Skeletal muscle satellite cell (primary cell): ENCODE measurements at regions not wholly inside any gene's neighbourhood (a gene's known extent, or its start where the extent isn't known, plus 50 kb on each side); places are given as distances from the start of the nearest gene placed in this dataset.
A peak's percentile ranks its signal among the peaks of the same experiment; 100 is the strongest.

Source experiments
- H3K27me3 ChIP-seq: 2 replicates; pipeline ENCODE4 v1.7.0; 2013; ENCODE audit warnings: low read length; ENCODE audit not compliant: control insufficient read depth, insufficient read depth
- H3K36me3 ChIP-seq: 2 replicates; pipeline ENCODE4 v1.7.0; 2013; ENCODE audit warnings: mild to moderate bottlenecking, control low read depth, low read length; ENCODE audit not compliant: insufficient read depth
- H3K4me1 ChIP-seq: 2 replicates; pipeline ENCODE4 v1.7.0; 2013; ENCODE audit warnings: low read length; ENCODE audit not compliant: control insufficient read depth, insufficient read depth
- H3K4me2 ChIP-seq: 2 replicates; pipeline ENCODE4 v1.7.0; 2013; ENCODE audit warnings: mild to moderate bottlenecking, low read length
- H3K4me3 ChIP-seq: 2 replicates; pipeline ENCODE4 v1.7.0; 2013; ENCODE audit warnings: low read length
- H3K9ac ChIP-seq: 2 replicates; pipeline ENCODE4 v1.7.0; 2013; ENCODE audit warnings: mild to moderate bottlenecking, low read depth, low read length, moderate library complexity
- H3K9me3 ChIP-seq: replicated peaks from 2 replicates; pipeline ENCODE4 v1.7.0; 2013; ENCODE audit warnings: mild to moderate bottlenecking, control low read depth, low read length

GRCh38 chr6:14867802-14868201 is 378.1 kb upstream of the JARID2 start:
- Histone ChIP-seq H3K4me1 (peaks cover 5% of the 10 kb centered on the region), H3K4me2 (no peak overlapping the region), H3K9me3 (no peaks in the 10 kb centered on the region), H3K27me3 (no peaks in the 10 kb centered on the region), H3K36me3 (no peaks in the 10 kb centered on the region), H3K9ac (no peak overlapping the region), H3K4me3 (no peak overlapping the region)

DNA sequence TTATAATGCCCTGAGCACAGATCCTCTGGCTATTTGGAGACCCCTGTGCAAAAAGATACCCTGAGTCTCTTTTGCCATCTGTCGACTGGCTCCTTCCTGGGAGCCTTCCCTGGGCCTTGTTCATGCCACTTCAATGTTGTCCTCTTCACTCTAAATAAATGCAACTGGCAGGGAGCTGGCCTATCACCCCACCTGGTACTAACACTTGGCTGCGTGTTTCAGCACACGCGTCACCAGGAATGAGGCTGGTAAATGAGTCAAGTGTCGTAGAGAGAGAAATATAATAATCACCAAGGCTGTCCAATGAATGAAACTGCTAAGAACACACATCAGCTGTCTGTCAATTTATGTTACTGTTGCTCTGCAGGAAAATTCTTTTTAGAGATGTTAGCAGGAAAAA is 374.6 kb upstream of the JARID2 start:
- Histone ChIP-seq H3K9ac (no peak overlapping the region), H3K4me2 (no peak overlapping the region), H3K36me3 (no peaks in the 10 kb centered on the region), H3K4me1 (no peaks in the 10 kb centered on the region), H3K27me3 (no peaks in the 10 kb centered on the region), H3K9me3 (no peaks in the 10 kb centered on the region), H3K4me3 (no peak overlapping the region)

DNA sequence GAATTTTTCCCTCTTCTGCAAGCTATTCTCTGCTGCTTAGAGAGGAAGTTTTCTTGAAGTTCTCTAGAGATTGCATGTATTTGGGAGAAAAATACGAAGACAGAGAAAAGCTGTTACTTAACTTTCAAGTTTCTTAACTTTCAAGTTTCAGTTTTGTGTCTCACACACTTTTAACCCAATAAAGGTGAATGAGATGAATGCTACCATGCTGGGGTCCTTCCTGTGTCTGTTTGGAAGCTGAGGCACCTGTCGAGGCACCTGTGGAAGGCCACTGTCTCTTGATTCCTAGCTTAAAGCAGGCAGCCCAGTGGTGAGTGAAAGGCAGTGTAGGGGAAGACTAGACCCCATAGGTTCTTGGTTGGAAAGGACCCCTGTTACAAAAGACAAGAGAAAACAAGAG is 372.8 kb upstream of the JARID2 start:
- no peaks in the 10 kb centered on the region for H3K9me3 ChIP-seq
- no peak overlapping the region for H3K4me3 ChIP-seq
- H3K27me3 ChIP-seq, result no peaks in the 10 kb centered on the region
- H3K4me2 ChIP-seq, result no peak overlapping the region
- no peaks in the 10 kb centered on the region for H3K36me3 ChIP-seq
- no peak overlapping the region for H3K9ac ChIP-seq
- peaks cover 17% of the 10 kb centered on the region for H3K4me1 ChIP-seq

GRCh38 chr6:14873781-14874441 is 372.0 kb upstream of the JARID2 start:
- no peaks in the 10 kb centered on the region for H3K27me3 ChIP-seq
- H3K4me2 ChIP-seq, result no peak overlapping the region
- peaks cover 17% of the 10 kb centered on the region for H3K4me1 ChIP-seq

DNA sequence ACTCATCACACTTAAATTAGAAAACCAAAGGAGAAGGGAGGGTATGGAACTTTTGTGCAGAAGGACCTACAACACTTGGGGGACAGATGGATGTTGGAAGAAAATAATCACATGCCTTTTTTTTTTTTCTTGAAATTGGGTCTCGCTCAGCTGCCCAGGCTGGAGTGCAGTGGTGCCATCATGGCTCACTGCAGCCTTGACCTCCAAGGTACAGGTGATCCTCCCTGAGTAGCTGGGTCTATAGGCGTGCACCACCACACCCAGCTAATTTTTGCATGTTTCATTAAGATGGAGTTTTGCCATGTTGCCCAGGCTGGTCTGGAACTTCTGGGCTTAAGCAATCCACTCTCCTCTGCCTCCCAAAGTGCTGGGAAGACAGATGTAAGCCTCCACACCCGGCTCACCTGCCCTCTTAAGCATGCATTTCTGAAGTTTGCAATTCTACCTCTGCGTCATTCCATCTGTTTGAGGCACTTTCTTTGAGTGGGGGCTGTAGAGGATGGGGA is 370.8 kb upstream of the JARID2 start:
- H3K9ac ChIP-seq, result no peak overlapping the region
- no peaks in the 10 kb centered on the region for H3K9me3 ChIP-seq
- H3K27me3 ChIP-seq, result no peaks in the 10 kb centered on the region
- no peak overlapping the region for H3K4me2 ChIP-seq
- peaks cover 17% of the 10 kb centered on the region for H3K4me1 ChIP-seq
- H3K36me3 ChIP-seq, result no peaks in the 10 kb centered on the region
- no peak overlapping the region for H3K4me3 ChIP-seq

More at GRCh38 chr6:14873781-14874441, 372.0 kb upstream of the JARID2 start:
- no peak overlapping the region for H3K4me3 ChIP-seq
- H3K9me3 ChIP-seq, result no peaks in the 10 kb centered on the region
- no peak overlapping the region for H3K9ac ChIP-seq
- no peaks in the 10 kb centered on the region for H3K36me3 ChIP-seq

GRCh38 chr6:14875481-14876063 is 370.3 kb upstream of the JARID2 start:
- Histone ChIP-seq H3K4me1 (peaks cover 17% of the 10 kb centered on the region), H3K4me2 (no peak overlapping the region), H3K9ac (no peak overlapping the region), H3K4me3 (no peak overlapping the region), H3K9me3 (no peaks in the 10 kb centered on the region), H3K36me3 (no peaks in the 10 kb centered on the region), H3K27me3 (no peaks in the 10 kb centered on the region)

DNA sequence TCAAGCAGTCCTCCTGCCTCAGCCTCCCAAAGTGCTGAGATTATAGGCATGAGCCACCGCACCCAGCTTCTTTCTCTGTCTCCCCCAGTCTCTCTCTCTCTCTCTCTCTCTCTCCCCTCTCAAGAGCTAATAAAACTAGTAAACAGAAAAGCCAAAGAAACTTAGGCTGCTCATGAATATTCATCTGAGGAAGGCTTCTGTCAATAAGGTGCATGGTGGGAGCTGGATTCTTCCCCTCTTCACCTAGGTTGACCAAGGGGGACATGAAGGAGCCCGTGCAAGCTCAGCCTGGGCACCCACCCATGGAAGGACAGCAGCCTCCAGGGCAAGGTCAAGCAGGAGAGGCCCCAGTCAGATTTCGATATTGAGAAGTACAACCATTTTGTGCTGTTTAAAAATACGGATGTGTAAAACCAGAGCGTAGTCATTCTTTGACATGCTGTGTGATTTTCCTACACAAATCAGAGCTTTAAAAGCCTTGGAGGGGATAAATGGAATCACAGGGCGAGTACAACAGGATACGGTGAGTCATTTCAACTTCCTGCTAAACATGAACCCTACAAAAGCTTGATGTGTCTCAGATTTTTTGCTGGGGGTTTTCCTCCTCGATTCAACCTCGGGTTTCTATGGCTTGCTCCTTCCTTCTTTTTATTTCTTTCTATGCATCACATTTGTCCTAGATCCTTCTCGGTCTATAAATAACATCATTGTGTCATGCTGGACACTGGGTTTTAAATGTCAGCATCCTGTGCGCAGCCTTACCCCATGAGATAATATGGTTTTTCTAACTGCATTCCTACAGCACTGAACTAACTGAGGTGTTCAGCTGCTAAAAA is 368.9 kb upstream of the JARID2 start:
- Histone ChIP-seq H3K9ac (peak overlapping the region; percentile 75), H3K9me3 (no peaks in the 10 kb centered on the region)

DNA sequence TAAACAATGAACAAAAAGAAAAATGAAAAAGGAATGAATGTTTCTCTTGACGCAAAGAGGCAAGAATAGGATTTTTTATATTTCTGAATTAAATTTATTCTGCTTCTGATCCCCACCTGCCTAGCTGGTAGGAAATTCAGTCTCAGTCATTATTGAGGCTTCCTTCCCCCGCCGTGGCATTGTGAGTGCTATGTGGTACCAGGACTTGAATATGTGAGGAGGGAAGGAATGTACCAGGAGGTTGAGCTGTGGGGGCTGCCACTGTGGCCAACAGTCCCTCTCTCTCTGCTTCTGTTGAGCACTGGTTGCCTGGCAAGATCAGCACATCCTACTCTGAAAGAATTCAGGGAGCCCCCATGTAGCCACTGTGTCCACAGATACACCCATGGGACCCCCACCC is 368.1 kb upstream of the JARID2 start:
- Histone ChIP-seq H3K4me2 (peak overlapping the region; percentile 58), H3K36me3 (no peaks in the 10 kb centered on the region), H3K9me3 (no peaks in the 10 kb centered on the region), H3K4me3 (no peak overlapping the region), H3K4me1 (peaks cover 36% of the 10 kb centered on the region), H3K27me3 (no peaks in the 10 kb centered on the region), H3K9ac (peak overlapping the region; percentile 75)

More for the DNA sequence above, 368.9 kb upstream of the JARID2 start:
- Histone ChIP-seq H3K4me3 (peak overlapping the region; percentile 36), H3K27me3 (no peaks in the 10 kb centered on the region), H3K4me2 (peak overlapping the region; percentile 58), H3K36me3 (no peaks in the 10 kb centered on the region), H3K4me1 (peaks cover 28% of the 10 kb centered on the region)

- H3K9ac ChIP-seq, result no peak overlapping the region
- H3K27me3 ChIP-seq, result no peaks in the 10 kb centered on the region
- H3K4me3 ChIP-seq, result no peak overlapping the region
- H3K4me2 ChIP-seq, result no peak overlapping the region
- no peaks in the 10 kb centered on the region for H3K9me3 ChIP-seq
- H3K36me3 ChIP-seq, result no peaks in the 10 kb centered on the region
- H3K4me1 ChIP-seq, result peaks cover 48% of the 10 kb centered on the region
These were observed 365.8 kb upstream of the JARID2 start for GRCh38 chr6:14880052-14880451.

GRCh38 chr6:14880677-14881076 is 365.2 kb upstream of the JARID2 start:
- Histone ChIP-seq H3K36me3 (no peaks in the 10 kb centered on the region), H3K4me3 (no peak overlapping the region), H3K9ac (no peak overlapping the region), H3K4me1 (peaks cover 48% of the 10 kb centered on the region), H3K9me3 (no peaks in the 10 kb centered on the region), H3K27me3 (no peaks in the 10 kb centered on the region), H3K4me2 (no peak overlapping the region)

DNA sequence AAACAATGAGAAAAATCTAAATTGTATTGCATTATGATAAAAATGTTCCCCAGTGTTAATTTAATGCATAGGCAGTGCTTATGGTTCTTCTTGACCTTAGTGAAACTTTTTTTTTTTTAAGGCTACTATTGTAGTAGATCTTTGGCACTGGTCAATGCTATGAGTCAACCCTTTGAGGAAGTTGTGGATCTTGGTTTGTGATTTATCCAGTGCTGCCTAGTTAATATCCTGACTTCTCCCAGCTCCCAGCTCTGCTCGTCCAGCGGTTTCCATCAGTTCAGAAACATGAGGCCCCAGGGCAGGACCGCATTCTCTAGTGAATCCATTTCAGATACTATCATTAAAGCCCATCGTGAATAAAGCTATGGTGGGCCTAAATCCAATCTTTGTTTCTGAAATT is 364.5 kb upstream of the JARID2 start:
- H3K36me3 ChIP-seq, result no peaks in the 10 kb centered on the region
- H3K4me3 ChIP-seq, result no peak overlapping the region
- peaks cover 48% of the 10 kb centered on the region for H3K4me1 ChIP-seq
- no peaks in the 10 kb centered on the region for H3K27me3 ChIP-seq
- no peaks in the 10 kb centered on the region for H3K9me3 ChIP-seq
- H3K9ac ChIP-seq, result no peak overlapping the region
- no peak overlapping the region for H3K4me2 ChIP-seq
